HL-60/S4 treated with phorbol 12-myristate 13-acetate at 8.2 ng/mL for 4 days and 3 days (cell line): ENCODE measurements at regions not wholly inside any gene's neighbourhood (a gene's known extent, or its start where the extent isn't known, plus 50 kb on each side); places are given as distances from the start of the nearest gene placed in this dataset.
"Not testable (repeated sequence)": the region's sequence is repeated elsewhere in the genome, so short reads cannot be mapped to it uniquely, and the experiment has no call there.

ENCODE experiments used
- in situ Hi-C: fragments of 300-500 bp; cut with MboI; formaldehyde crosslinking; loops from 2 replicates; pipeline ENCODE4 v1.15.0; 2022; ENCODE audit warnings: low sequenced_read_pairs

DNA sequence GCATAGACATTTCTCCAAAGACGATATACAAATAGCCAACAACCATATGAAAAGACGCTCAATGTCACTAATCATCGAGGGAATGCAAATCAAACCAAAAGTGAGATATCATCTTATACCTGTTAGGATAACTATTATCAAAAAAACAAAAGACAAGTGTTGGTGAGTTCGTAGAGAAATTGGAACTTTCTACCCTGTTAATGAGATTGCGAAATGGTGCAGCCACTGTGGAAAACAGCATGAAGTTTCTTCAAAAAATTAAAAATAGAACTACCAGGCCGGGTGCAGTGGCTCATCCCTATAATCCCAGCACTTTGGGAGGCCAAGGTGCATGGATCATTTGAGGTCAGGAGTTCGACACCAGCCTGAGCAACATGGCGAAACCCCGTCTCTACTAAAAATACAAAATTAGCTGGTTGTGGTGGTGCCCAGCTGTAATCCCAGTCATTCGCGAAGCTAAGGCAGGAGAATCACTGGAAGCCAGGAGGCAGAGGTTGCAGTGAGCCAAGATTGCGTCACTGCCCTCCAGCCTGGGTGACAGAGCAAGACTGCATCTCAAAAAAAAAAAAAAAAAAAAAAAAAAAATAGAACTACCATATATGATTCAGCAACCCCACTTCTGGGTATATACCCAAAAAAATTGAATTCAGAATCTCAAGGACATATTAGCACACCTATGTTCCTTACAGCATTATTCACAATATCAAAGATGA lies 170.0 kb upstream of the ZNF184 start:
- in situ Hi-C loops = no loop called here

- in situ Hi-C loops = not testable (repeated sequence)
Measured at GRCh38 chr6:27635886-27636285, 163.0 kb upstream of the ZNF184 start.

GRCh38 chr6:27633221-27633688 lies 160.3 kb upstream of the ZNF184 start:
- in situ Hi-C loops = not testable (repeated sequence)

DNA sequence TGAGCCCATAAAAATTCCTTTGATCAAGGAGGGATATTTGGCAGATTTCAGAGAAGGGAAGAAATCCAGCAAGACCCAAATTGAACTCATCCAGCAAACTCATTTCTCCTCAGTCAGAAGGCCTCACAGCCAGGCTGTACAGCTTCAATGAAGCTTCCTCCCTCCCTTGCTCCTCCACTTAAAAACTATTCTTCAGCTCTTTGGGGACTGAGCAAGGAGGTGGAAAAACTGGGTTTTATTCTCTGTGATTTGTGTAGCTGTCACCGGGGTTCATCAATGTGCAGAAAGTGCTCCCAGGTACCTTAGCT lies 158.7 kb upstream of the ZNF184 start:
- in situ Hi-C loops = no loop called here

DNA sequence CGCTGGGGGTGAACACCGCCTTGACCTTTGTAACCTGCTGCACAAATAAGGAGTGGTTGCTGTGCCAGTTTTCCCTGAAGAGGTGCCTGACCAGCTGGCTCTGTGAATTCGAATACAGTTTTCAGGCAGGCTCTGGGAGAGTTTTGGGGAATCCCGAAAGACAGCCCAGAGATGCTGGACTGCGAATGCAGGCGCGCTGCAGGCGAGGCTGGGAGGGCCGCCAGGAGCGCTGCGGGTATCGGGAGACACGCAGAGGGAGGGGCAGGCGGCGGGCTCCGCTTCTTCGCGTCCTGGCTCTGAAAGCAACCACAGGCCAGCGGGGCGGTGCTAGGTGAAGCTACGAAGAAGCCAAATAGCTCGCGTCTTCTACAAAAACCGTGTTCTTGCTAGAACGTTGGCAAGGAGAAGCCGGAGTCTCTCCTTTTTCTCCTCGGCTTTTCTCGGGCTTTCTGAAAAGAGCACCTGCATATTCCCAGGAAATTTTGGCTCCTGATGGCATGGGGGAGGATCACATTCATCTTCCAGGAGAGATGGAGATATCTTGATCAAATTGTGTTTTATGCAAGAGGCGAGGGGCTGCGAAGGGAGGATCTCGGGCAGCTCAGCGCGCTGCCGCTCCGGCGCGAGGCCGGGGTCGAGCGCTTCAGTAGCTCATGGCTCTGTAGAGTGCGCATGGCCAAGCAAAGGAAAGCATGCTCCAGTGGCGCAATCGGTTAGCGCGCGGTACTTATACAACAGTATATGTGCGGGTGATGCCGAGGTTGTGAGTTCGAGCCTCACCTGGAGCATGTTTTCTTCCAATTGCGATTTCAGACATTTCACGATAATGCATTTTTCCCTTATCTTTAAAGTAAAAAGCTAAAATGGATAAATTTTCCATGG lies 158.1 kb upstream of the ZNF184 start:
- in situ Hi-C loops = no loop called here

GRCh38 chr6:27624694-27625262 lies 151.9 kb upstream of the ZNF184 start:
- in situ Hi-C loops = no loop called here

DNA sequence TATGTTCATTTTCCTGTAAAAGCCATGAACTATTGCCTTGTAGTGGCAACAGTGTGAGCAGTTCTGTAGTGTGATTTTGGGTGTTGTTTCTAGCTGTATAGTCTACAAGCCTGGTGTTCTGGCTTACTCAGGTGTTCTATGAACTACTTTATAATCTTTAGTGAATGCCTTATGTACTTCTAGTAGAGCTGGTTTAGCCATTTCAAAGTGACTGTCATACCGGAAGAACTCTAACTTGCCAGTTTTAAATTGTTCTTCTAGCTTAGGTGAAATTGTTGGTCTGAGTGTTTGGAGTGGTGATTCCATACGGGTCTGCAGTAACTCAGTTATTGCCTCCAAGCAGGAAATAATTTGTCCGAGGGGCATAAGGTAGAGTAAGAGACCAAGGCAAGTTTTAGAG lies 150.2 kb upstream of the ZNF184 start:
- in situ Hi-C loops = no loop called here

DNA sequence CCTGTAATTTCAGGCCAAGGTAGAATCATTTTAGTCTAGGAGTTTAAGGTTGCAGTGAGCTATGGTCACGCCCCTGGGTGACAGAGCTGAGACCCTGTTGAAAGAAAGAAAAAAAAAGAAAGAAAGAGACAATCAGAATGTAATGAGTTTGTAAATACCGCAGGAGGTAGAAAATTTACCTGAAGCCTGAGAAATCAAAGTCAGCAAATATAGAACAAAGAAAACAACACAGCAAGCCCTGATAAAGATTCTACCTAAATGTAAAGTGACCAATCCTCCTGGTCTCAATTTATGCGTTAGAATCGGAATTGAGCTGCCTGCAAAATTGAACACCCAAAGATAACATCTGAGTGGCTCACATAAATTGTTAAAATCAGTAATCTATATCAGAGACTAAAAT lies 146.5 kb upstream of the ZNF184 start:
- in situ Hi-C loops = no loop called here

GRCh38 chr6:27617700-27618689 lies 145.1 kb upstream of the ZNF184 start:
- in situ Hi-C loops = no loop called here

- in situ Hi-C loops = no loop called here
Measured at GRCh38 chr6:27617046-27617687, 144.3 kb upstream of the ZNF184 start.

- in situ Hi-C loops = no loop called here
Measured at GRCh38 chr6:27616328-27617045, 143.6 kb upstream of the ZNF184 start.

GRCh38 chr6:27611451-27611850 lies 138.5 kb upstream of the ZNF184 start:
- in situ Hi-C loops = no loop called here

- in situ Hi-C loops = no loop called here
Measured at GRCh38 chr6:27608916-27609883, 136.3 kb upstream of the ZNF184 start.

GRCh38 chr6:27605401-27606342 lies 132.8 kb upstream of the ZNF184 start:
- in situ Hi-C loops = no loop called here

- in situ Hi-C loops = no loop called here
Measured at GRCh38 chr6:27604986-27605385, 132.1 kb upstream of the ZNF184 start.

- in situ Hi-C loops = no loop called here
Measured at GRCh38 chr6:27601668-27602254, 128.9 kb upstream of the ZNF184 start.
